Right ventricle myocardium superior (tissue), 1 donor: ENCODE measurements at regions not wholly inside any gene's neighbourhood (a gene's known extent, or its start where the extent isn't known, plus 50 kb on each side); places are given as distances from the start of the nearest gene placed in this dataset.

Experiments
- ATAC-seq: fragments of 200-7000 bp; cut with Tn5 transposase; one replicate; pipeline ENCODE4 v1.9.1; 2020; ENCODE audit warnings: mild to moderate bottlenecking; ENCODE audit not compliant: poor library complexity
- DNase-seq: peaks from one replicate; pipeline ENCODE4 v3.0.0-alpha.2; 2020
- intact Hi-C: fragments of 100-400 bp; cut with DNase I; formaldehyde crosslinking; loops from one replicate; pipeline ENCODE4 v1.11.2; 2022
- donor health status: DM: no; HTN: yes; CAD: no; lungs with severe emphysema.

DNA sequence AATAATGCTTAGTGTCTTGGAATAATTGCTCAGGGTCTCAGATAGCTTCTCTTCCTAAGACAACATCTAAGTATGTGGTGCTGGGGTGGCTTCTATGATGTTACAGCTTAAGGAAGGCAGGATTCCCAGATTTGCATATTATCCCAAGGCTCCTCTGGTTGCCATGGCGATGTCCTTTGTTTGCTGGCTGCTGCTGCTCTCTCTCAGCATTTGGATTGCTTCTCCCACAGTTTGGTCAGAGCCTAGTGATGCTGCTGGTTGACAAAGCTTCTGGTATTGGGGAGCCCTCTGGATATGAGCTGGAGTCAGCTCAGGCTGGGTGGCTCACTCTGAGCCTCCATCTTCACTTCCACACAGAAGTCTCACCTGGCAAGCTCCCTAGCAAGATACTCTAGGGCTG, 56.4 kb upstream of the FBXO33 start:
- ATAC-seq = no peak
- DNase-seq = no peak
- intact Hi-C loops = no loop called here

DNA sequence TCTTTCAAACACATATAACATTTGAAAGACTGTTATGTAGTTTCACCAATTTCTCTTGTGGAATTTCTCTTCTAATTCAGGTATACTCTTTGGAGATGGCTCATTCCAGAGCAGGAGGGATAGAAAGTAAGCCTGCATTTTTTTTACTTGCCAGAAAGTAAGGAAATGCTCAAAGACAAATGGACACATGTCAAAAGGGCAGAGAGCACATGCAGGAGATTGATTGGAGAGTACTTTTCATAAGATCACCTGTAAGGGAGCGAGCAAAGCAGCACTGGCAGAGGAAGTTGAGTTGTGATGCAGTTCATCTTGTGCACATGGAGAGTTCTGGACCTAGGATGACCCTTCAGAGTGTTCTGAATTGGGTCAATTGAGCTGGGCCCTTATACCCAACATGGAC, 51.4 kb upstream of the FBXO33 start:
- no peak for ATAC-seq

More for the DNA sequence above, 51.4 kb upstream of the FBXO33 start:
- intact Hi-C loops = no loop called here
- no peak for DNase-seq
